DOHH2 (cell line): ENCODE measurements at regions not wholly inside any gene's neighbourhood (a gene's known extent, or its start where the extent isn't known, plus 50 kb on each side); places are given as distances from the start of the nearest gene placed in this dataset.

Source experiments
- EZH2phosphoT487 ChIP-seq: fragments of 200-600 bp; sonication (generic); IDR thresholded peaks from 2 replicates; pipeline ENCODE4 v1.6.1; 2017; ENCODE audit warnings: borderline replicate concordance, mild to moderate bottlenecking, antibody characterized with exemption, low read length, moderate library complexity, mixed read lengths
- TF ChIP-seq, protein P1 (sequence below): fragments of 200-600 bp; sonication (generic); IDR thresholded peaks from one replicate; pipeline ENCODE4 v1.5.1; 2014; ENCODE audit warnings: antibody characterized with exemption, mild to moderate bottlenecking, low read depth, low read length; ENCODE audit not compliant: poor library complexity, severe bottlenecking

DNA sequence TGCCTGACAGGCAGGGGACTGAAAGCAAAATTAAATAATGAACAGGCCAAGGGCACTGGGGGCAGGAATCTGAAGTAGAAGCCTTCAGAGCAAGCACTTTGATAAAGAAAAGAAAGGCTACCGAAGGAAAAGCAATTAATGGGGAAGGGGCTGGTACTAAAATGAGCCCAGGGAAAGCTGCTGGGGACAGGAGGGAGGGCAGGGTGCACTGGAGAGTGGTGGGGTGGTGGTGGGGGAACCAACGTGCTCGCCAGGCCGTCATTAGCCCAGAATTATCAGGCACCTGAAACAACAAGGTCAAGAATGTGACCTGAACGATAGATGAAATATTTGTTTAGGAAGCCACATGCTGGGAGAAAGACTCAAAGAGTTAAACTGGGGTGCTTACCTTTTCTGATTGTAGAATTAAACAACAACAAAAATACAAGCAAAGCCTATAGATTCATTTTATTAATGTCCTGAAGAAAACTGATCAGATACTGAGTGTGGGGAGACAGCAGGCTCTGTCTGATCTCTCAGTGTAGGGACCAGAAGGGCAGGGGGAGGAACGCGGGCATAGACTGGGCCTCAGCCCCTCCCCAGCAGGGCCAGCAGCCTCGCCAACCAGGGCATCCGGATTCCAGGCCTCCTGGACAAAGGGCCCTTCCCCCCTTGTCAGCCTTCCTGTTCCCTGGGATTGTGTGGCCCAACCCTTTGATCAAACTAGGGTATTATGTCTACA is 239.7 kb upstream of the KLF3 start:
- TF ChIP-seq, protein P1, sequence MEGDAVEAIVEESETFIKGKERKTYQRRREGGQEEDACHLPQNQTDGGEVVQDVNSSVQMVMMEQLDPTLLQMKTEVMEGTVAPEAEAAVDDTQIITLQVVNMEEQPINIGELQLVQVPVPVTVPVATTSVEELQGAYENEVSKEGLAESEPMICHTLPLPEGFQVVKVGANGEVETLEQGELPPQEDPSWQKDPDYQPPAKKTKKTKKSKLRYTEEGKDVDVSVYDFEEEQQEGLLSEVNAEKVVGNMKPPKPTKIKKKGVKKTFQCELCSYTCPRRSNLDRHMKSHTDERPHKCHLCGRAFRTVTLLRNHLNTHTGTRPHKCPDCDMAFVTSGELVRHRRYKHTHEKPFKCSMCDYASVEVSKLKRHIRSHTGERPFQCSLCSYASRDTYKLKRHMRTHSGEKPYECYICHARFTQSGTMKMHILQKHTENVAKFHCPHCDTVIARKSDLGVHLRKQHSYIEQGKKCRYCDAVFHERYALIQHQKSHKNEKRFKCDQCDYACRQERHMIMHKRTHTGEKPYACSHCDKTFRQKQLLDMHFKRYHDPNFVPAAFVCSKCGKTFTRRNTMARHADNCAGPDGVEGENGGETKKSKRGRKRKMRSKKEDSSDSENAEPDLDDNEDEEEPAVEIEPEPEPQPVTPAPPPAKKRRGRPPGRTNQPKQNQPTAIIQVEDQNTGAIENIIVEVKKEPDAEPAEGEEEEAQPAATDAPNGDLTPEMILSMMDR = no peak
- TF ChIP-seq EZH2phosphoT487 = no peak
